HEK293 (cell line): ENCODE measurements at regions not wholly inside any gene's neighbourhood (a gene's known extent, or its start where the extent isn't known, plus 50 kb on each side); places are given as distances from the start of the nearest gene placed in this dataset.

Experiments used
- CTCF ChIA-PET: fragments of 350-600 bp; formaldehyde crosslinking; extraction: SDS; loops from one replicate; lab custom pipeline; 2021; ENCODE audit warnings: antibody characterized with exemption; lab: Yijun Ruan, JAX
- POLR2A ChIA-PET: fragments of 300-600 bp; formaldehyde crosslinking; extraction: SDS; loops from one replicate; lab custom pipeline; 2020; ENCODE audit warnings: antibody characterized with exemption, inconsistent platforms; lab: Yijun Ruan, JAX
- H3K27ac ChIP-seq: fragments of 200-500 bp; sonication (Bioruptor generic); 2 replicates; pipeline ENCODE4 v1.5.1; 2014; ENCODE audit warnings: low read depth, low read length, control low read depth, inconsistent platforms; ENCODE audit errors: extremely low read depth
- H3K36me3 ChIP-seq, 2 experiments: fragments of 200-500 bp in 1 of 2; sonication (Bioruptor generic) in 1 of 2; 1 replicate in 1 of 2; 2 replicates in 1 of 2; pipeline ENCODE4 v1.5.1; 2014 to 2017; ENCODE audit warnings: inconsistent platforms in 2 of 2, low read length in 2 of 2; ENCODE audit not compliant: control insufficient read depth in 2 of 2, insufficient read depth in 1 of 2
- H3K4me1 ChIP-seq: fragments of 200-500 bp; sonication (Bioruptor generic); 2 replicates; pipeline ENCODE4 v1.5.1; 2014; ENCODE audit warnings: mild to moderate bottlenecking, low read length, inconsistent platforms; ENCODE audit not compliant: control insufficient read depth, insufficient read depth
- H3K4me3 ChIP-seq: 2 replicates; pipeline ENCODE4 v1.5.1; 2011; ENCODE audit warnings: low read depth, mild to moderate bottlenecking, control low read depth, low read length, moderate library complexity
- H3K9me3 ChIP-seq: fragments of 200-500 bp; sonication (Bioruptor generic); 2 replicates; pipeline ENCODE4 v1.5.1; 2014; ENCODE audit warnings: low read depth, low read length, inconsistent platforms; ENCODE audit not compliant: control insufficient read depth, insufficient read depth
- KLF16 ChIP-seq: fragments of 450-650 bp; formaldehyde crosslinking; IDR thresholded peaks from 2 replicates; pipeline ENCODE4 v1.5.1; 2017; ENCODE audit warnings: missing biosample characterization, missing genetic modification characterization
- KLF7 ChIP-seq: fragments of 450-650 bp; formaldehyde crosslinking; IDR thresholded peaks from 2 replicates; pipeline ENCODE4 v1.5.1; 2016; ENCODE audit warnings: missing biosample characterization, missing genetic modification characterization, borderline replicate concordance
- OSR2 ChIP-seq: fragments of 450-650 bp; formaldehyde crosslinking; IDR thresholded peaks from 2 replicates; pipeline ENCODE4 v1.5.1; 2016; ENCODE audit warnings: missing biosample characterization, missing genetic modification characterization
- SP3 ChIP-seq: fragments of 450-650 bp; formaldehyde crosslinking; IDR thresholded peaks from 2 replicates; pipeline ENCODE4 v1.5.1; 2016; ENCODE audit warnings: missing biosample characterization, missing genetic modification characterization
- ZBTB26 ChIP-seq: fragments of 450-650 bp; formaldehyde crosslinking; optimal IDR thresholded peaks from 2 replicates; pipeline ENCODE3; 2016; ENCODE audit warnings: missing biosample characterization, mild to moderate bottlenecking, missing genetic modification characterization
- ZBTB6 ChIP-seq: fragments of 450-650 bp; formaldehyde crosslinking; IDR thresholded peaks from 2 replicates; pipeline ENCODE4 v1.5.1; 2017; ENCODE audit warnings: missing biosample characterization, missing genetic modification characterization
- ZBTB8A ChIP-seq: fragments of 450-650 bp; formaldehyde crosslinking; IDR thresholded peaks from 2 replicates; pipeline ENCODE4 v1.5.1; 2016; ENCODE audit warnings: missing biosample characterization, missing genetic modification characterization
- ZFP41 ChIP-seq: fragments of 450-650 bp; formaldehyde crosslinking; IDR thresholded peaks from 2 replicates; pipeline ENCODE4 v1.5.1; 2016; ENCODE audit warnings: missing biosample characterization, missing genetic modification characterization, borderline replicate concordance
- ZNF146 ChIP-seq: fragments of 450-650 bp; formaldehyde crosslinking; IDR thresholded peaks from 2 replicates; pipeline ENCODE4 v1.5.1; 2016; ENCODE audit warnings: missing biosample characterization, missing genetic modification characterization
- ZNF223 ChIP-seq: fragments of 450-650 bp; formaldehyde crosslinking; IDR thresholded peaks from 2 replicates; pipeline ENCODE4 v1.5.1; 2016; ENCODE audit warnings: missing biosample characterization, missing genetic modification characterization
- ZNF366 ChIP-seq: fragments of 450-650 bp; formaldehyde crosslinking; conservative IDR thresholded peaks from 2 replicates; pipeline ENCODE4 v1.5.1; 2016; ENCODE audit warnings: missing biosample characterization, missing genetic modification characterization
- ZNF416 ChIP-seq: fragments of 450-650 bp; formaldehyde crosslinking; IDR thresholded peaks from 2 replicates; pipeline ENCODE4 v1.5.1; 2016; ENCODE audit warnings: missing biosample characterization, missing genetic modification characterization
- ZNF433 ChIP-seq: fragments of 450-650 bp; formaldehyde crosslinking; IDR thresholded peaks from 2 replicates; pipeline ENCODE4 v1.5.1; 2016; ENCODE audit warnings: missing biosample characterization, missing genetic modification characterization, low read depth
- ZNF473 ChIP-seq: fragments of 450-650 bp; formaldehyde crosslinking; IDR thresholded peaks from 2 replicates; pipeline ENCODE4 v1.5.1; 2017; ENCODE audit warnings: missing biosample characterization, missing genetic modification characterization
- ZNF654 ChIP-seq: fragments of 450-650 bp; formaldehyde crosslinking; IDR thresholded peaks from 2 replicates; pipeline ENCODE4 v1.5.1; 2016; ENCODE audit warnings: low read depth, missing biosample characterization, missing genetic modification characterization
- ZNF660 ChIP-seq: fragments of 450-650 bp; IDR thresholded peaks from 2 replicates; pipeline ENCODE4 v1.5.1; 2018; ENCODE audit warnings: missing biosample characterization, mild to moderate bottlenecking, missing genetic modification characterization
- ZNF670 ChIP-seq: fragments of 450-650 bp; formaldehyde crosslinking; IDR thresholded peaks from 2 replicates; pipeline ENCODE4 v1.5.1; 2016; ENCODE audit warnings: missing biosample characterization, missing genetic modification characterization, low read depth
- TF ChIP-seq, protein P1 (sequence below): fragments of 450-650 bp; formaldehyde crosslinking; IDR thresholded peaks from 2 replicates; pipeline ENCODE4 v1.5.1; 2016; ENCODE audit warnings: missing biosample characterization, missing genetic modification characterization
- TF ChIP-seq, protein P2 (sequence below): fragments of 450-650 bp; formaldehyde crosslinking; IDR thresholded peaks from 2 replicates; pipeline ENCODE4 v1.5.1; 2016; ENCODE audit warnings: missing biosample characterization, missing genetic modification characterization
- TF ChIP-seq, protein P3 (sequence below): fragments of 450-650 bp; formaldehyde crosslinking; IDR thresholded peaks from 2 replicates; pipeline ENCODE4 v1.5.1; 2016; ENCODE audit warnings: missing biosample characterization, missing genetic modification characterization, borderline replicate concordance

GRCh38 chr15:47987908-47988532 lies 132.8 kb upstream of the SLC24A5 start:
- no peaks in the 10 kb centered on the region for H3K4me1 ChIP-seq
- ChIA-PET POLR2A (interaction anchor here (1.3 kb wide), 1 partner anchor 103 kb away, joined by 3 read pairs; no protein-coding TSS in a partner anchor), CTCF (interaction anchor here (0.6 to 4.2 kb wide), 20 partner anchors 8 to 1729 kb away, joined by 3 to 36 read pairs (median 4); no protein-coding TSS in a partner anchor)
- no peaks in the 10 kb centered on the region for H3K36me3 ChIP-seq
- no peak for TF ChIP-seq KLF7
- TF ChIP-seq ZNF416 (tag by site-specific recombination), result no peak
- TF ChIP-seq, protein P1, sequence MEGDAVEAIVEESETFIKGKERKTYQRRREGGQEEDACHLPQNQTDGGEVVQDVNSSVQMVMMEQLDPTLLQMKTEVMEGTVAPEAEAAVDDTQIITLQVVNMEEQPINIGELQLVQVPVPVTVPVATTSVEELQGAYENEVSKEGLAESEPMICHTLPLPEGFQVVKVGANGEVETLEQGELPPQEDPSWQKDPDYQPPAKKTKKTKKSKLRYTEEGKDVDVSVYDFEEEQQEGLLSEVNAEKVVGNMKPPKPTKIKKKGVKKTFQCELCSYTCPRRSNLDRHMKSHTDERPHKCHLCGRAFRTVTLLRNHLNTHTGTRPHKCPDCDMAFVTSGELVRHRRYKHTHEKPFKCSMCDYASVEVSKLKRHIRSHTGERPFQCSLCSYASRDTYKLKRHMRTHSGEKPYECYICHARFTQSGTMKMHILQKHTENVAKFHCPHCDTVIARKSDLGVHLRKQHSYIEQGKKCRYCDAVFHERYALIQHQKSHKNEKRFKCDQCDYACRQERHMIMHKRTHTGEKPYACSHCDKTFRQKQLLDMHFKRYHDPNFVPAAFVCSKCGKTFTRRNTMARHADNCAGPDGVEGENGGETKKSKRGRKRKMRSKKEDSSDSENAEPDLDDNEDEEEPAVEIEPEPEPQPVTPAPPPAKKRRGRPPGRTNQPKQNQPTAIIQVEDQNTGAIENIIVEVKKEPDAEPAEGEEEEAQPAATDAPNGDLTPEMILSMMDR (tag by site-specific recombination), result peak; percentile 25; the same call in 1 of the 2 replicates
- 0 out of 2 replicates have a peak, but pooled peaks have one; percentile 52 for TF ChIP-seq ZNF660 (tag by site-specific recombination)
- no peak for TF ChIP-seq ZNF473
- no peak for TF ChIP-seq ZNF433
- TF ChIP-seq ZNF366 (tag by site-specific recombination), result no peak
- peak; percentile 74 for TF ChIP-seq ZNF654
- TF ChIP-seq KLF16 (tag by site-specific recombination), result no peak
- no peak for TF ChIP-seq ZBTB6 (tag by site-specific recombination)
- no peaks in the 10 kb centered on the region for H3K9me3 ChIP-seq
- H3K27ac ChIP-seq, result no peak overlapping the region
- H3K4me3 ChIP-seq, result no peak overlapping the region

DNA sequence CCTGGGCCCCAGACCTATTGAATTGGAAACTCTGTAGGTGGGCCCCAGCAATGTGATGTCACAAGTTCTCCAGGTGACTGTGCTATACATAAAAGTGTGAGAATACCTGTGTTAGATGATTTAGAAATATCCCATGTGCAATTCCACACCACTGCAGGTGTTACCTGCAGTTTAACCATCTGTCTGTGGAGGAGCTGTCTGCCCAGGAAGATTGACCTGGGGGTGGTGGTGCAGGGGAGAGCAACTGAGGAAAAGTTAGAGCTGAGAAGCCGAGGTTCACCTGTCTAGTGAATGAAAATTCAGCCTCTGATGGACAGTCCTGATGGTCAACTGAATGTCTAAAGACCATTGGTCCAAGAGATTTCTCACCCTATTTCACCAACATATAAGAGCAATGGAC lies 132.2 kb upstream of the SLC24A5 start:
- no peaks in the 10 kb centered on the region for H3K9me3 ChIP-seq
- no peak overlapping the region for H3K4me3 ChIP-seq
- no peaks in the 10 kb centered on the region for H3K4me1 ChIP-seq
- CTCF ChIA-PET, result interaction anchor here (0.5 to 4.2 kb wide), 15 partner anchors 9 to 793 kb away, joined by 3 to 36 read pairs (median 4); no protein-coding TSS in a partner anchor
- no peak for TF ChIP-seq ZFP41 (tag by site-specific recombination)
- TF ChIP-seq ZNF223, result no peak
- no peak for TF ChIP-seq ZNF670
- no peak for TF ChIP-seq SP3
- no peak for TF ChIP-seq OSR2
- no peak for TF ChIP-seq ZNF146 (tag by site-specific recombination)
- TF ChIP-seq ZBTB8A (tag by site-specific recombination), result no peak
- no peak overlapping the region for H3K27ac ChIP-seq
- no peaks in the 10 kb centered on the region for H3K36me3 ChIP-seq
- POLR2A ChIA-PET, result interaction anchor here (1.3 kb wide), 1 partner anchor 102 kb away, joined by 3 read pairs; no protein-coding TSS in a partner anchor

GRCh38 chr15:47990821-47991220 lies 130.0 kb upstream of the SLC24A5 start:
- ChIA-PET POLR2A (no interaction called here), CTCF (interaction anchor here (1.5 kb wide), 1 partner anchor 795 kb away, joined by 4 read pairs; no protein-coding TSS in a partner anchor)
- Histone ChIP-seq H3K27ac (no peak overlapping the region), H3K4me1 (no peaks in the 10 kb centered on the region), H3K4me3 (no peak overlapping the region), H3K36me3 (no peaks in the 10 kb centered on the region), H3K9me3 (no peaks in the 10 kb centered on the region)
- no peak for TF ChIP-seq ZFP41 (tag by site-specific recombination)
- TF ChIP-seq ZBTB26 (tag by site-specific recombination), result no peak
- TF ChIP-seq, protein P2, sequence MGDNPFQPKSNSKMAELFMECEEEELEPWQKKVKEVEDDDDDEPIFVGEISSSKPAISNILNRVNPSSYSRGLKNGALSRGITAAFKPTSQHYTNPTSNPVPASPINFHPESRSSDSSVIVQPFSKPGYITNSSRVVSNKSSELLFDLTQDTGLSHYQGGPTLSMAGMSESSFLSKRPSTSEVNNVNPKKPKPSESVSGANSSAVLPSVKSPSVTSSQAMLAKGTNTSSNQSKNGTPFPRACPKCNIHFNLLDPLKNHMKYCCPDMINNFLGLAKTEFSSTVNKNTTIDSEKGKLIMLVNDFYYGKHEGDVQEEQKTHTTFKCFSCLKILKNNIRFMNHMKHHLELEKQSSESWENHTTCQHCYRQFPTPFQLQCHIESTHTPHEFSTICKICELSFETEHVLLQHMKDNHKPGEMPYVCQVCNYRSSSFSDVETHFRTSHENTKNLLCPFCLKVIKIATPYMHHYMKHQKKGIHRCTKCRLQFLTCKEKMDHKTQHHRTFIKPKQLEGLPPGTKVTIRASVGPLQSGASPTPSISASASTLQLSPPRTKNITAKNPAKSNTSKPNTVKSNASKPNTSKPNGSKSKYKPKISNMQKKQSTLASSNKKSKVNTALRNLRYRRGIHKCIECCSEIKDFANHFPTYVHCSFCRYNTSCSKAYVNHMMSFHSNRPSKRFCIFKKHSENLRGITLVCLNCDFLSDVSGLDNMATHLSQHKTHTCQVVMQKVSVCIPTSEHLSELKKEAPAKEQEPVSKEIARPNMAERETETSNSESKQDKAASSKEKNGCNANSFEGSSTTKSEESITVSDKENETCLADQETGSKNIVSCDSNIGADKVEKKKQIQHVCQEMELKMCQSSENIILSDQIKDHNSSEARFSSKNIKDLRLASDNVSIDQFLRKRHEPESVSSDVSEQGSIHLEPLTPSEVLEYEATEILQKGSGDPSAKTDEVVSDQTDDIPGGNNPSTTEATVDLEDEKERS (tag by site-specific recombination), result no peak
- TF ChIP-seq, protein P3, sequence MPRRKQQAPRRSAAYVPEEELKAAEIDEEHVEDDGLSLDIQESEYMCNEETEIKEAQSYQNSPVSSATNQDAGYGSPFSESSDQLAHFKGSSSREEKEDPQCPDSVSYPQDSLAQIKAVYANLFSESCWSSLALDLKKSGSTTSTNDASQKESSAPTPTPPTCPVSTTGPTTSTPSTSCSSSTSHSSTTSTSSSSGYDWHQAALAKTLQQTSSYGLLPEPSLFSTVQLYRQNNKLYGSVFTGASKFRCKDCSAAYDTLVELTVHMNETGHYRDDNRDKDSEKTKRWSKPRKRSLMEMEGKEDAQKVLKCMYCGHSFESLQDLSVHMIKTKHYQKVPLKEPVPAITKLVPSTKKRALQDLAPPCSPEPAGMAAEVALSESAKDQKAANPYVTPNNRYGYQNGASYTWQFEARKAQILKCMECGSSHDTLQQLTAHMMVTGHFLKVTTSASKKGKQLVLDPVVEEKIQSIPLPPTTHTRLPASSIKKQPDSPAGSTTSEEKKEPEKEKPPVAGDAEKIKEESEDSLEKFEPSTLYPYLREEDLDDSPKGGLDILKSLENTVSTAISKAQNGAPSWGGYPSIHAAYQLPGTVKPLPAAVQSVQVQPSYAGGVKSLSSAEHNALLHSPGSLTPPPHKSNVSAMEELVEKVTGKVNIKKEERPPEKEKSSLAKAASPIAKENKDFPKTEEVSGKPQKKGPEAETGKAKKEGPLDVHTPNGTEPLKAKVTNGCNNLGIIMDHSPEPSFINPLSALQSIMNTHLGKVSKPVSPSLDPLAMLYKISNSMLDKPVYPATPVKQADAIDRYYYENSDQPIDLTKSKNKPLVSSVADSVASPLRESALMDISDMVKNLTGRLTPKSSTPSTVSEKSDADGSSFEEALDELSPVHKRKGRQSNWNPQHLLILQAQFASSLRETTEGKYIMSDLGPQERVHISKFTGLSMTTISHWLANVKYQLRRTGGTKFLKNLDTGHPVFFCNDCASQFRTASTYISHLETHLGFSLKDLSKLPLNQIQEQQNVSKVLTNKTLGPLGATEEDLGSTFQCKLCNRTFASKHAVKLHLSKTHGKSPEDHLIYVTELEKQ (tag by site-specific recombination), result no peak
